ENCODE measurements at regions not wholly inside any gene's neighbourhood (a gene's known extent, or its start where the extent isn't known, plus 50 kb on each side); places are given as distances from the start of the nearest gene placed in this dataset.
A peak's percentile ranks its signal among the peaks of the same experiment; 100 is the strongest.

- Histone ChIP-seq H3K36me3 (no peaks in the 10 kb centered on the region), H3K9me3 (replicated peaks) (no peaks in the 10 kb centered on the region), H3K4me3 (no peak overlapping the region), H3K27me3 (no peaks in the 10 kb centered on the region), H3K4me1 (no peaks in the 10 kb centered on the region), H3K27ac (no peak overlapping the region)
- DNase-seq = no peak
Observed at GRCh38 chr2:153373510-153374279, 104.9 kb downstream of the RPRM start.

GRCh38 chr2:153360239-153360638 lies 118.3 kb downstream of the RPRM start:
- Histone ChIP-seq H3K4me1 (no peaks in the 10 kb centered on the region), H3K36me3 (no peaks in the 10 kb centered on the region), H3K27me3 (no peaks in the 10 kb centered on the region), H3K9me3 (replicated peaks) (no peaks in the 10 kb centered on the region), H3K4me3 (no peak overlapping the region), H3K27ac (no peak overlapping the region)
- no peak for DNase-seq

- no peak overlapping the region for H3K4me3 ChIP-seq
- H3K4me1 ChIP-seq = no peaks in the 10 kb centered on the region
- no peak overlapping the region for H3K27ac ChIP-seq
- no peaks in the 10 kb centered on the region for H3K36me3 ChIP-seq
- no peaks in the 10 kb centered on the region for H3K9me3 ChIP-seq (replicated peaks)
- no peak for DNase-seq
- no peaks in the 10 kb centered on the region for H3K27me3 ChIP-seq
Observed at GRCh38 chr2:153354377-153354776, 124.2 kb downstream of the RPRM start.

DNA sequence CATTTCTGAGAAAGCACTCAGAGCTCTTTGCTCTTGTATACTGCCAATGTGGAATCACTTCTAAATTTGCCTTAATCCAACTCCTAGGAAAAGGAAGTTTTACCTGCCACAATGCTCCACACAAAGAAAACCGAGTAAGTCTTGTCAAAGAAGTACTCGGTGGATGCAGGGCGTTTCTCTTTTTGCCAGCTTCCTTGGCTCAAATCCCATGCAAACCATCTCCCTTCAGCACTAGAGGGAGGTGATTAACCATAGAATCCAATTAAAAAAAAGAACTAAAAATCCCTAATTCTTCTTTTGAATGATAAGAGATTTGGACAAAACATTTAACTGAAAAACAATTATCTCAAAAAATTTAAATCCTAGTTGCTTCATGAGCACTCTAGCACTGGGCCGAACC lies 129.0 kb downstream of the RPRM start:
- Histone ChIP-seq H3K27me3 (no peaks in the 10 kb centered on the region), H3K27ac (no peak overlapping the region)

GRCh38 chr2:153347818-153348495 lies 130.6 kb downstream of the RPRM start:
- H3K36me3 ChIP-seq = no peaks in the 10 kb centered on the region
- DNase-seq = no peak
- H3K27me3 ChIP-seq = no peaks in the 10 kb centered on the region
- H3K27ac ChIP-seq = no peak overlapping the region
- H3K4me3 ChIP-seq = no peak overlapping the region
- no peaks in the 10 kb centered on the region for H3K9me3 ChIP-seq (replicated peaks)
- no peaks in the 10 kb centered on the region for H3K4me1 ChIP-seq

More for the DNA sequence above, 129.0 kb downstream of the RPRM start:
- Histone ChIP-seq H3K4me3 (no peak overlapping the region), H3K9me3 (replicated peaks) (no peaks in the 10 kb centered on the region), H3K36me3 (no peaks in the 10 kb centered on the region), H3K4me1 (no peaks in the 10 kb centered on the region)
- no peak for DNase-seq

- no peak overlapping the region for H3K27ac ChIP-seq
- no peaks in the 10 kb centered on the region for H3K27me3 ChIP-seq
- no peaks in the 10 kb centered on the region for H3K4me1 ChIP-seq
- H3K9me3 ChIP-seq (replicated peaks) = no peaks in the 10 kb centered on the region
- no peak overlapping the region for H3K4me3 ChIP-seq
- no peak for DNase-seq
- no peaks in the 10 kb centered on the region for H3K36me3 ChIP-seq
Observed at GRCh38 chr2:153320879-153321278, 157.7 kb downstream of the RPRM start.

- Histone ChIP-seq H3K27me3 (no peaks in the 10 kb centered on the region), H3K4me1 (no peaks in the 10 kb centered on the region), H3K4me3 (no peak overlapping the region), H3K36me3 (no peaks in the 10 kb centered on the region), H3K9me3 (replicated peaks) (no peaks in the 10 kb centered on the region), H3K27ac (no peak overlapping the region)
- DNase-seq = peak; percentile 45 to 60
Observed at GRCh38 chr2:153311432-153311831, 167.1 kb downstream of the RPRM start.

DNA sequence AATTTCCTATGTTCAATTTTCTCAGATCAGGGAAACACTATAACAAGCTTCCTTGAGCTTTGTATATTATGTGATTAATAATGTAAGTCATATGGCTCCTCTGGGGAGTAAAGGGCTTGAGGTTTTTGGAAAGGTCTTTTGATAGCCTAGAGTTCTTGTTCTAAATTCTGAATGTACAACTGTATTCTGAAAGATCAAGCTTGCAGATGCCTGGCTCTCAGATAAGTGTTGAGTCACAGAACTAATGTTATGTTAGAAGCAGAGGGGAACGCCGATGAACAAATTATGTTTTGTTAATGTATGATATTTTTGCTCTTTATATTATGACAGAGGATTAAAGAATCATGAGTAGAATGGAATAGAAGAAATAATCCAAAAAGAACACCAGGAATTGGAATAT lies 170.1 kb downstream of the RPRM start:
- no peaks in the 10 kb centered on the region for H3K4me1 ChIP-seq
- no peak overlapping the region for H3K4me3 ChIP-seq
- DNase-seq = no peak
- H3K27me3 ChIP-seq = no peaks in the 10 kb centered on the region
- no peaks in the 10 kb centered on the region for H3K36me3 ChIP-seq
- no peaks in the 10 kb centered on the region for H3K9me3 ChIP-seq (replicated peaks)
- no peak overlapping the region for H3K27ac ChIP-seq

- H3K27me3 ChIP-seq = no peaks in the 10 kb centered on the region
- H3K4me3 ChIP-seq = no peak overlapping the region
- no peak for DNase-seq
- no peak overlapping the region for H3K27ac ChIP-seq
- no peaks in the 10 kb centered on the region for H3K4me1 ChIP-seq
- H3K36me3 ChIP-seq = no peaks in the 10 kb centered on the region
- H3K9me3 ChIP-seq (replicated peaks) = no peaks in the 10 kb centered on the region
Observed at GRCh38 chr2:153307223-153307622, 171.3 kb downstream of the RPRM start.

DNA sequence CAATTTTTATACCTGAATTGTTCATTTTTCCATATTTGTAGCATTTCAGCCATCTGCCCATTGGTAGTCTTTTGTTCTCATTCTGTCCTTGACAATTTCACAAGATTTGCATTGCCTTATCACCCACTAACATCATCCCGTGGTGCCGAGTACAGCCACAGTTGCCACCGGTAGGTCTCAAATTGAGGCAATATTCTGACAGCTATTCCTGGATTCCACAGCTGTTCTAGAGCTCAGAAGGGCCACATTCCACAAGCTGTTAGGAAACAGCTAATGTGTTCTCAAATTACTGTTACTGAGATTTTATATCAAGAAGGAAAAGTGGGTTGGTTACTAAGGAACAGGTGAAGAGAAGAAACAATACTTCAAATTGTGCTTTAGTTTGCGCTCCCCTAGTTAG lies 178.8 kb downstream of the RPRM start:
- H3K27ac ChIP-seq = no peak overlapping the region

DNA sequence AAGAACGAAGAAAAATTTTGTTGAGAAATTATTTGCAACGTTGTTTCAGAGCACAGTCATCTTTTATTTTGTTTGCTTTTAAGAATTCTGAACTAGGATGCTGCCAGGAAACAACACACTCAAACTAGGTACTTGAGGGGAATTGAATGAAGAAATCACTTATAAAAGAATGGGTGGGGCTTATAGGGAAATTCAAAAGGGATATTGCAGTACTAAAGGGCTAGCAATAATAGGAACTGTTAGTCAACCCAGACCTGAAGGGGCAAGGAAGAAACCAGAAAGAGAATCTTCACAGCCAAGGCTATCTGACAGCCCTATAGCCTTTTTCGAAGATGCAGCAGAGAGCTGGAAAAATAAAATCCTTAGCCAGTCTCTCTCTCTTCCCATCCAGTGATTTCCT lies 179.3 kb downstream of the RPRM start:
- H3K27me3 ChIP-seq = no peaks in the 10 kb centered on the region
- no peaks in the 10 kb centered on the region for H3K36me3 ChIP-seq
- H3K4me1 ChIP-seq = peaks cover 13% of the 10 kb centered on the region
- no peaks in the 10 kb centered on the region for H3K9me3 ChIP-seq (replicated peaks)
- H3K4me3 ChIP-seq = no peak overlapping the region
- H3K27ac ChIP-seq = no peak overlapping the region
- no peak for DNase-seq

More for the DNA sequence above, 178.8 kb downstream of the RPRM start:
- H3K4me3 ChIP-seq = no peak overlapping the region
- peaks cover 13% of the 10 kb centered on the region for H3K4me1 ChIP-seq
- H3K36me3 ChIP-seq = no peaks in the 10 kb centered on the region
- peak; percentile 50 to 68 for DNase-seq
- H3K27me3 ChIP-seq = no peaks in the 10 kb centered on the region
- no peaks in the 10 kb centered on the region for H3K9me3 ChIP-seq (replicated peaks)

GRCh38 chr2:153294199-153294786 lies 184.3 kb downstream of the RPRM start:
- no peak for DNase-seq
- no peak overlapping the region for H3K4me3 ChIP-seq
- H3K36me3 ChIP-seq = no peaks in the 10 kb centered on the region
- H3K27ac ChIP-seq = no peak overlapping the region
- H3K9me3 ChIP-seq (replicated peaks) = no peaks in the 10 kb centered on the region
- no peaks in the 10 kb centered on the region for H3K27me3 ChIP-seq
- H3K4me1 ChIP-seq = peaks cover under 1% of the 10 kb centered on the region; the same call in 1 of the 2 replicates

- Histone ChIP-seq H3K27me3 (no peaks in the 10 kb centered on the region), H3K4me1 (no peaks in the 10 kb centered on the region), H3K36me3 (no peaks in the 10 kb centered on the region), H3K27ac (no peak overlapping the region), H3K9me3 (replicated peaks) (no peaks in the 10 kb centered on the region), H3K4me3 (no peak overlapping the region)
- DNase-seq = no peak
Observed at GRCh38 chr2:153291718-153292117, 186.8 kb downstream of the RPRM start.

- Histone ChIP-seq H3K4me3 (no peak overlapping the region), H3K36me3 (no peaks in the 10 kb centered on the region)
- DNase-seq = peak; percentile 4 to 22
Observed at GRCh38 chr2:153287109-153287801, 191.3 kb downstream of the RPRM start.

GRCh38 chr2:153268941-153269461 lies 209.6 kb downstream of the RPRM start:
- no peak overlapping the region for H3K4me3 ChIP-seq

More at GRCh38 chr2:153287109-153287801, 191.3 kb downstream of the RPRM start:
- Histone ChIP-seq H3K9me3 (replicated peaks) (no peaks in the 10 kb centered on the region), H3K4me1 (no peaks in the 10 kb centered on the region), H3K27me3 (no peaks in the 10 kb centered on the region), H3K27ac (no peak overlapping the region)

More at GRCh38 chr2:153268941-153269461, 209.6 kb downstream of the RPRM start:
- Histone ChIP-seq H3K36me3 (no peaks in the 10 kb centered on the region), H3K27ac (no peak overlapping the region), H3K9me3 (replicated peaks) (no peaks in the 10 kb centered on the region), H3K4me1 (no peaks in the 10 kb centered on the region), H3K27me3 (no peaks in the 10 kb centered on the region)
- DNase-seq = no peak

All from SJCRH30 (cell line).